Activated T-cell treated with anti-CD3 and anti-CD28 coated beads, Interleukin-2, amount 50 U/mL, for 4 hours (primary cell): ENCODE measurements at regions not wholly inside any gene's neighbourhood (a gene's known extent, or its start where the extent isn't known, plus 50 kb on each side); places are given as distances from the start of the nearest gene placed in this dataset.
"Not testable (repeated sequence)": the region's sequence is repeated elsewhere in the genome, so short reads cannot be mapped to it uniquely, and the experiment has no call there.

ENCODE experiments used
- ATAC-seq, 2 donors: fragments of 200-7000 bp; cut with Tn5 transposase; one replicate each; pipeline ENCODE4 v1.10.0; 2021
- DNase-seq: peaks from one replicate; pipeline ENCODE4 v3.0.0-alpha.2; 2020
- H3K27me3 Mint-ChIP-seq: one replicate; pipeline ENCODE4 v1.8.0; 2021; ENCODE audit warnings: low read depth, mixed read lengths
- H3K36me3 Mint-ChIP-seq: one replicate; pipeline ENCODE4 v1.8.0; 2022; ENCODE audit warnings: mixed read lengths; ENCODE audit not compliant: insufficient read depth
- H3K4me1 Mint-ChIP-seq: one replicate; pipeline ENCODE4 v1.8.0; 2021; ENCODE audit warnings: low read depth, mixed read lengths
- H3K4me3 Mint-ChIP-seq: one replicate; pipeline ENCODE4 v1.8.0; 2021; ENCODE audit warnings: mild to moderate bottlenecking, moderate library complexity, mixed read lengths
- H3K9me3 Mint-ChIP-seq: one replicate; pipeline ENCODE4 v1.8.0; 2021; ENCODE audit warnings: mixed read lengths

- peaks cover 20% of the 10 kb centered on the region for H3K27me3 Mint-ChIP-seq
- peaks cover 12% of the 10 kb centered on the region for H3K9me3 Mint-ChIP-seq
- DNase-seq (no peak), ATAC-seq (no peak)
- no peak overlapping the region for H3K4me3 Mint-ChIP-seq
- H3K4me1 Mint-ChIP-seq, result no peaks in the 10 kb centered on the region
- H3K36me3 Mint-ChIP-seq, result peaks cover 2% of the 10 kb centered on the region
Observed at GRCh38 chr3:13998831-13999230, 119.0 kb upstream of the WNT7A start.

GRCh38 chr3:13995216-13995615 lies 115.3 kb upstream of the WNT7A start:
- peaks cover 19% of the 10 kb centered on the region for H3K27me3 Mint-ChIP-seq

GRCh38 chr3:13988925-13989324 lies 109.1 kb upstream of the WNT7A start:
- not testable (repeated sequence) for H3K27me3 Mint-ChIP-seq, H3K4me3 Mint-ChIP-seq, H3K36me3 Mint-ChIP-seq, ATAC-seq, H3K4me1 Mint-ChIP-seq, DNase-seq
- H3K9me3 Mint-ChIP-seq, result peaks cover 24% of the 10 kb centered on the region

More at GRCh38 chr3:13995216-13995615, 115.3 kb upstream of the WNT7A start:
- H3K9me3 Mint-ChIP-seq, result peaks cover 17% of the 10 kb centered on the region
- H3K36me3 Mint-ChIP-seq, H3K4me3 Mint-ChIP-seq, H3K4me1 Mint-ChIP-seq, DNase-seq, ATAC-seq: not testable (repeated sequence)

- H3K4me3 Mint-ChIP-seq, result no peak overlapping the region
- no peak for DNase-seq
- H3K4me1 Mint-ChIP-seq, result no peaks in the 10 kb centered on the region
- H3K36me3 Mint-ChIP-seq, result no peaks in the 10 kb centered on the region
- no peaks in the 10 kb centered on the region for H3K27me3 Mint-ChIP-seq
- peaks cover 27% of the 10 kb centered on the region for H3K9me3 Mint-ChIP-seq
- ATAC-seq, result no peak
Observed at GRCh38 chr3:13976469-13976868, 96.6 kb upstream of the WNT7A start.

- H3K36me3 Mint-ChIP-seq, result no peaks in the 10 kb centered on the region
- no peaks in the 10 kb centered on the region for H3K4me1 Mint-ChIP-seq
- H3K4me3 Mint-ChIP-seq, result no peak overlapping the region
- peaks cover 2% of the 10 kb centered on the region for H3K27me3 Mint-ChIP-seq
- no peak for ATAC-seq
- DNase-seq, result no peak
- H3K9me3 Mint-ChIP-seq, result peaks cover 32% of the 10 kb centered on the region
Observed at GRCh38 chr3:13975686-13976085, 95.8 kb upstream of the WNT7A start.

GRCh38 chr3:13972679-13973379 lies 93.0 kb upstream of the WNT7A start:
- Mint-ChIP-seq H3K9me3 (peaks cover 38% of the 10 kb centered on the region), H3K4me1 (no peaks in the 10 kb centered on the region), H3K4me3 (no peak overlapping the region), H3K36me3 (no peaks in the 10 kb centered on the region), H3K27me3 (peaks cover 6% of the 10 kb centered on the region)
- no peak for ATAC-seq
- no peak for DNase-seq

- DNase-seq (no peak), ATAC-seq (no peak)
- Mint-ChIP-seq H3K9me3 (peaks cover 9% of the 10 kb centered on the region), H3K27me3 (peaks cover 29% of the 10 kb centered on the region), H3K36me3 (no peaks in the 10 kb centered on the region), H3K4me3 (no peak overlapping the region), H3K4me1 (no peaks in the 10 kb centered on the region)
Observed at GRCh38 chr3:13966302-13966701, 86.4 kb upstream of the WNT7A start.

GRCh38 chr3:13963137-13963886 lies 83.4 kb upstream of the WNT7A start:
- no peak for DNase-seq
- H3K27me3 Mint-ChIP-seq, result peaks cover 25% of the 10 kb centered on the region
- H3K9me3 Mint-ChIP-seq, result peaks cover 7% of the 10 kb centered on the region
- H3K36me3 Mint-ChIP-seq, result peaks cover 2% of the 10 kb centered on the region
- ATAC-seq, result no peak
- no peak overlapping the region for H3K4me3 Mint-ChIP-seq
- H3K4me1 Mint-ChIP-seq, result no peaks in the 10 kb centered on the region

- Mint-ChIP-seq H3K9me3 (no peaks in the 10 kb centered on the region), H3K36me3 (no peaks in the 10 kb centered on the region), H3K4me1 (no peaks in the 10 kb centered on the region), H3K27me3 (peaks cover 6% of the 10 kb centered on the region), H3K4me3 (no peak overlapping the region)
- DNase-seq (no peak), ATAC-seq (no peak)
Observed at GRCh38 chr3:13954741-13955483, 75.0 kb upstream of the WNT7A start.

GRCh38 chr3:13954266-13954665 lies 74.4 kb upstream of the WNT7A start:
- no peak for ATAC-seq
- Mint-ChIP-seq H3K4me3 (no peak overlapping the region), H3K9me3 (no peaks in the 10 kb centered on the region), H3K36me3 (no peaks in the 10 kb centered on the region), H3K27me3 (peaks cover 6% of the 10 kb centered on the region), H3K4me1 (no peaks in the 10 kb centered on the region)
- no peak for DNase-seq

GRCh38 chr3:13951184-13951583 lies 71.3 kb upstream of the WNT7A start:
- DNase-seq, result no peak
- no peak for ATAC-seq
- peaks cover 15% of the 10 kb centered on the region for H3K9me3 Mint-ChIP-seq
- H3K4me1 Mint-ChIP-seq, result no peaks in the 10 kb centered on the region
- no peaks in the 10 kb centered on the region for H3K36me3 Mint-ChIP-seq
- no peak overlapping the region for H3K4me3 Mint-ChIP-seq
- H3K27me3 Mint-ChIP-seq, result peaks cover 21% of the 10 kb centered on the region

GRCh38 chr3:13950042-13950441 lies 70.2 kb upstream of the WNT7A start:
- DNase-seq (no peak), ATAC-seq (no peak)
- H3K36me3 Mint-ChIP-seq, result no peaks in the 10 kb centered on the region
- peaks cover 23% of the 10 kb centered on the region for H3K27me3 Mint-ChIP-seq
- peaks cover 23% of the 10 kb centered on the region for H3K9me3 Mint-ChIP-seq
- no peaks in the 10 kb centered on the region for H3K4me1 Mint-ChIP-seq
- H3K4me3 Mint-ChIP-seq, result no peak overlapping the region

- peaks cover 26% of the 10 kb centered on the region for H3K9me3 Mint-ChIP-seq
- no peak for ATAC-seq
Observed at GRCh38 chr3:13947912-13948311, 68.0 kb upstream of the WNT7A start.

GRCh38 chr3:13939206-13939605 lies 59.3 kb upstream of the WNT7A start:
- Mint-ChIP-seq H3K4me3 (no peak overlapping the region), H3K27me3 (peaks cover 12% of the 10 kb centered on the region), H3K9me3 (no peaks in the 10 kb centered on the region), H3K4me1 (no peaks in the 10 kb centered on the region), H3K36me3 (no peaks in the 10 kb centered on the region)
- ATAC-seq (no peak), DNase-seq (no peak)

More at GRCh38 chr3:13947912-13948311, 68.0 kb upstream of the WNT7A start:
- no peak for DNase-seq
- Mint-ChIP-seq H3K36me3 (no peaks in the 10 kb centered on the region), H3K27me3 (peaks cover 19% of the 10 kb centered on the region), H3K4me1 (no peaks in the 10 kb centered on the region), H3K4me3 (no peak overlapping the region)
